Panc1 (cell line): ENCODE measurements at regions not wholly inside any gene's neighbourhood (a gene's known extent, or its start where the extent isn't known, plus 50 kb on each side); places are given as distances from the start of the nearest gene placed in this dataset.

Experiments used
- CTCF ChIP-seq: fragments of 450-650 bp; IDR thresholded peaks from 2 replicates; pipeline ENCODE4 v1.5.1; 2017; ENCODE audit warnings: mild to moderate bottlenecking
- POLR2AphosphoS5 ChIP-seq: IDR thresholded peaks from 2 replicates; pipeline ENCODE4 v1.6.1; 2012; ENCODE audit warnings: mild to moderate bottlenecking, low read depth, low read length, moderate library complexity
- REST ChIP-seq, 2 experiments: IDR thresholded peaks; 2 replicates each; pipeline ENCODE4 v1.6.1; 2011 to 2012; ENCODE audit warnings: low read depth in 2 of 2, control low read depth in 1 of 2, low read length in 1 of 2, mild to moderate bottlenecking in 1 of 2, moderate library complexity in 1 of 2; ENCODE audit not compliant: insufficient read depth in 1 of 2
- SIN3A ChIP-seq: IDR thresholded peaks from 2 replicates; pipeline ENCODE4 v1.6.1; 2012; ENCODE audit warnings: low read depth, mild to moderate bottlenecking, low read length, moderate library complexity, borderline replicate concordance; ENCODE audit not compliant: insufficient read depth
- TCF7L2 ChIP-seq: IDR thresholded peaks from 2 replicates; pipeline ENCODE4 v1.6.1; 2011; ENCODE audit warnings: mild to moderate bottlenecking, low read depth, low read length, inconsistent platforms

GRCh38 chr5:38686658-38687057, 130.2 kb upstream of the LIFR start:
- no peak for TF ChIP-seq CTCF
- TF ChIP-seq POLR2AphosphoS5: no peak
- TF ChIP-seq REST (IDR thresholded peaks at IDR 0.05; ENCODE audit: insufficient read depth in 1 of 2, low read depth in 2 of 2, low read length in 1 of 2): no peak
- no peak for TF ChIP-seq SIN3A
- TF ChIP-seq TCF7L2: no peak
